ENCODE measurements at regions not wholly inside any gene's neighbourhood (a gene's known extent, or its start where the extent isn't known, plus 50 kb on each side); places are given as distances from the start of the nearest gene placed in this dataset.

- TF ChIP-seq TARDBP (IDR thresholded peaks at IDR 0.05) = no peak
- no peak for TF ChIP-seq FOXM1 (IDR thresholded peaks at IDR 0.05; ENCODE audit: borderline replicate concordance)
- no peak for TF ChIP-seq ZNF384 (IDR thresholded peaks at IDR 0.05)
- no peak for TF ChIP-seq HDGF (IDR thresholded peaks at IDR 0.05; ENCODE audit: borderline replicate concordance)
- TF ChIP-seq NFRKB (IDR thresholded peaks at IDR 0.05) = no peak
- TF ChIP-seq FOXA1 (IDR thresholded peaks at IDR 0.05) = no peak
- no peak for TF ChIP-seq ARNT (IDR thresholded peaks at IDR 0.05)
- no peak for TF ChIP-seq SUZ12 (IDR thresholded peaks at IDR 0.05)
- TF ChIP-seq FOXK2 (IDR thresholded peaks at IDR 0.05) = no peak
- TF ChIP-seq LEF1 (IDR thresholded peaks at IDR 0.05; ENCODE audit: borderline replicate concordance) = no peak
These were observed 118.8 kb upstream of the EPB41L3 start for GRCh38 chr18:5662586-5663090.

Data from HEK293T (cell line).